ENCODE measurements at regions not wholly inside any gene's neighbourhood (a gene's known extent, or its start where the extent isn't known, plus 50 kb on each side); places are given as distances from the start of the nearest gene placed in this dataset.

- no peak for TF ChIP-seq EZH2phosphoT487 (IDR thresholded peaks at IDR 0.05; ENCODE audit: borderline replicate concordance, low read length)
- no peak for TF ChIP-seq CTCF (conservative IDR thresholded peaks at IDR 0.05; ENCODE audit: low read depth, low read length)
- TF ChIP-seq EZH2 (IDR thresholded peaks at IDR 0.05; ENCODE audit: low read length, unreplicated experiment) = no peak
- Histone ChIP-seq H3K9me2 (replicated peaks; ENCODE audit: low read length) (no peaks in the 10 kb centered on the region), H3F3A (ENCODE audit: low read length, unreplicated experiment) (no peaks in the 10 kb centered on the region), H2AFZ (ENCODE audit: low read length) (no peak overlapping the region), H3K4me1 (ENCODE audit: insufficient read depth, low read length) (no peaks in the 10 kb centered on the region), H3K27me3 (ENCODE audit: low read length) (peaks cover 32% of the 10 kb centered on the region), H3K79me2 (ENCODE audit: low read length) (no peaks in the 10 kb centered on the region), H3K9me3 (ENCODE audit: low read length) (no peaks in the 10 kb centered on the region), H4K20me1 (ENCODE audit: low read length) (no peaks in the 10 kb centered on the region), H3K9ac (ENCODE audit: low read length) (no peak overlapping the region), H3K36me3 (ENCODE audit: low read depth, low read length) (no peaks in the 10 kb centered on the region), H3K4me2 (ENCODE audit: low read length) (no peak overlapping the region), H3K27ac (ENCODE audit: low read length) (no peak overlapping the region), H3K4me3 (ENCODE audit: low read length) (no peak overlapping the region)
- no TSS peak for BruUV-seq (replicated peaks)
- ChIA-PET CTCF (no interaction called here), POLR2A (ENCODE audit: unreplicated experiment) (no interaction called here)
- DNase-seq (no peak), ATAC-seq (no peak)
- intact Hi-C loops (cut with micrococcal nuclease) = no loop called here
Observed at GRCh38 chr20:60199866-60200265, 241.6 kb downstream of the CDH26 start.

GRCh38 chr20:60200305-60200918, 242.2 kb downstream of the CDH26 start:
- H4K20me1 ChIP-seq (ENCODE audit: low read length) = no peaks in the 10 kb centered on the region
- no peaks in the 10 kb centered on the region for H3K9me3 ChIP-seq (ENCODE audit: low read length)
- peaks cover 32% of the 10 kb centered on the region for H3K27me3 ChIP-seq (ENCODE audit: low read length)
- no peaks in the 10 kb centered on the region for H3K4me1 ChIP-seq (ENCODE audit: insufficient read depth, low read length)
- no peak overlapping the region for H3K9ac ChIP-seq (ENCODE audit: low read length)
- POLR2A ChIA-PET (ENCODE audit: unreplicated experiment) = no interaction called here
- DNase-seq (no peak), ATAC-seq (no peak)
- no TSS peak for BruUV-seq (replicated peaks)
- intact Hi-C loops (cut with micrococcal nuclease) = no loop called here
- no peak overlapping the region for H3K4me3 ChIP-seq (ENCODE audit: low read length)
- H3K79me2 ChIP-seq (ENCODE audit: low read length) = no peaks in the 10 kb centered on the region
- no peaks in the 10 kb centered on the region for H3K36me3 ChIP-seq (ENCODE audit: low read depth, low read length)
- no peaks in the 10 kb centered on the region for H3K9me2 ChIP-seq (replicated peaks; ENCODE audit: low read length)
- H3F3A ChIP-seq (ENCODE audit: low read length, unreplicated experiment) = no peaks in the 10 kb centered on the region
- TF ChIP-seq EZH2phosphoT487 (IDR thresholded peaks at IDR 0.05; ENCODE audit: borderline replicate concordance, low read length) = no peak
- no peak overlapping the region for H3K4me2 ChIP-seq (ENCODE audit: low read length)
- CTCF ChIA-PET = no interaction called here
- no peak overlapping the region for H2AFZ ChIP-seq (ENCODE audit: low read length)
- H3K27ac ChIP-seq (ENCODE audit: low read length) = no peak overlapping the region

GRCh38 chr20:60201198-60201835, 243.1 kb downstream of the CDH26 start:
- H4K20me1 ChIP-seq (ENCODE audit: low read length) = no peaks in the 10 kb centered on the region
- no peaks in the 10 kb centered on the region for H3K36me3 ChIP-seq (ENCODE audit: low read depth, low read length)
- no peaks in the 10 kb centered on the region for H3K9me2 ChIP-seq (replicated peaks; ENCODE audit: low read length)
- H3K9me3 ChIP-seq (ENCODE audit: low read length) = no peaks in the 10 kb centered on the region
- no peak overlapping the region for H3K4me3 ChIP-seq (ENCODE audit: low read length)
- no TSS peak for BruUV-seq (replicated peaks)
- POLR2A ChIA-PET (ENCODE audit: unreplicated experiment) = no interaction called here
- DNase-seq (no peak), ATAC-seq (no peak)
- no peak overlapping the region for H3K4me2 ChIP-seq (ENCODE audit: low read length)
- H3K9ac ChIP-seq (ENCODE audit: low read length) = no peak overlapping the region
- no peaks in the 10 kb centered on the region for H3F3A ChIP-seq (ENCODE audit: low read length, unreplicated experiment)
- CTCF ChIA-PET = no interaction called here
- no peak overlapping the region for H2AFZ ChIP-seq (ENCODE audit: low read length)
- intact Hi-C loops (cut with micrococcal nuclease) = no loop called here
- no peaks in the 10 kb centered on the region for H3K79me2 ChIP-seq (ENCODE audit: low read length)
- no peak overlapping the region for H3K27ac ChIP-seq (ENCODE audit: low read length)
- no peaks in the 10 kb centered on the region for H3K4me1 ChIP-seq (ENCODE audit: insufficient read depth, low read length)
- peaks cover 36% of the 10 kb centered on the region for H3K27me3 ChIP-seq (ENCODE audit: low read length)
- TF ChIP-seq CTCF (conservative IDR thresholded peaks at IDR 0.05; ENCODE audit: low read depth, low read length) (no peak), EZH2phosphoT487 (IDR thresholded peaks at IDR 0.05; ENCODE audit: borderline replicate concordance, low read length) (no peak)
